ENCODE measurements at regions not wholly inside any gene's neighbourhood (a gene's known extent, or its start where the extent isn't known, plus 50 kb on each side); places are given as distances from the start of the nearest gene placed in this dataset.

DNA sequence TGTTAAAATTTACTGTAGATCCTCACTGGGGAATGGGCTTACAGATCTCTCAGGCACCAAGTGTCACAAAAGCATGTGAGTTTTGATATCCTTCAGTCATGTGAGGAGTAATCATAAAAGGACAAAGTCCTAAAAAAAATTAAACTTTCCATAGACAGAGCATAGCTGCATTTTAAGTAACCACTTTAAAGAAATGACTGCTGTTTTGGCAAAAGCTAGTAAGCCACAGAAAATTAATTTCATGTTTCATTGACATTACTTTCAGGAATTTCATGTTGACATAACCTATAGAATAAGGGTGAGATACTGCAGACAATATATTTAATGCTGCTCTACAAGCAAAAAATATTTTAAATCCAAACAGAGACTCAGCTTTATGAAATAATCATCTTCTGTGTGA is 156.3 kb downstream of the LYPLAL1 start:
- TF ChIP-seq, protein P1, sequence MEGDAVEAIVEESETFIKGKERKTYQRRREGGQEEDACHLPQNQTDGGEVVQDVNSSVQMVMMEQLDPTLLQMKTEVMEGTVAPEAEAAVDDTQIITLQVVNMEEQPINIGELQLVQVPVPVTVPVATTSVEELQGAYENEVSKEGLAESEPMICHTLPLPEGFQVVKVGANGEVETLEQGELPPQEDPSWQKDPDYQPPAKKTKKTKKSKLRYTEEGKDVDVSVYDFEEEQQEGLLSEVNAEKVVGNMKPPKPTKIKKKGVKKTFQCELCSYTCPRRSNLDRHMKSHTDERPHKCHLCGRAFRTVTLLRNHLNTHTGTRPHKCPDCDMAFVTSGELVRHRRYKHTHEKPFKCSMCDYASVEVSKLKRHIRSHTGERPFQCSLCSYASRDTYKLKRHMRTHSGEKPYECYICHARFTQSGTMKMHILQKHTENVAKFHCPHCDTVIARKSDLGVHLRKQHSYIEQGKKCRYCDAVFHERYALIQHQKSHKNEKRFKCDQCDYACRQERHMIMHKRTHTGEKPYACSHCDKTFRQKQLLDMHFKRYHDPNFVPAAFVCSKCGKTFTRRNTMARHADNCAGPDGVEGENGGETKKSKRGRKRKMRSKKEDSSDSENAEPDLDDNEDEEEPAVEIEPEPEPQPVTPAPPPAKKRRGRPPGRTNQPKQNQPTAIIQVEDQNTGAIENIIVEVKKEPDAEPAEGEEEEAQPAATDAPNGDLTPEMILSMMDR (IDR thresholded peaks at IDR 0.05), result no peak
- no peaks in the 10 kb centered on the region for H3K4me1 Mint-ChIP-seq
- DNase-seq (no peak), ATAC-seq (no peak)
- Histone ChIP-seq H3K36me3 (ENCODE audit: control insufficient read depth, insufficient read depth, low read length) (no peaks in the 10 kb centered on the region), H3K9me3 (ENCODE audit: control insufficient read depth, insufficient read depth, low read length) (peaks cover 3% of the 10 kb centered on the region), H3K27ac (ENCODE audit: low read length) (no peak overlapping the region), H3K4me3 (ENCODE audit: low read length) (no peak overlapping the region), H3K4me1 (ENCODE audit: control insufficient read depth, insufficient read depth, low read length) (no peaks in the 10 kb centered on the region), H3K27me3 (ENCODE audit: control insufficient read depth, insufficient read depth, low read length) (no peaks in the 10 kb centered on the region)
- H3K9me3 Mint-ChIP-seq, result peaks cover 7 to 15% of the 10 kb centered on the region in 2 donors
- no peaks in the 10 kb centered on the region for H3K36me3 Mint-ChIP-seq
- no peak overlapping the region for H3K27ac Mint-ChIP-seq
- intact Hi-C loops (cut with micrococcal nuclease), result no loop called here
- no peak overlapping the region for H3K4me3 Mint-ChIP-seq
- H3K27me3 Mint-ChIP-seq (ENCODE audit: low read depth in 2 of 2), result no peaks in the 10 kb centered on the region

DNA sequence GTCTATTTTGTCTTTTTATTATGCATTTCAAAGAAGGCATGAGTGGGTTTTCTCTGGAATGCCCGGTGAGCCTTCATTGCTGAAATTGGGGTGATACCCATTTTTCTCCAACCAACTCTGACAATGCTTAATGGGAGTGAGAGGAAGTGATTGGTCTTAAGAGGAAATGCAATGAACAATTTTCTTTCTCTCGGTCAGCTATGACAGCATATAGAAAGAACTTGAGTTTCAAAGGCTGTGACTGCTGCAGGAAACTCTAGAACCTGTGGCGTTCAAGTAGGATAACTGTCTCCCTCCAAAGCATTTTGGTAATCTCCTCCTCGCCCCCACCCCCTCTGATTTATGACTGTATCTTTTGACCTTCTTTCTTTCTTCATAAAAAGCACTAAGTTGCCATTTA is 155.9 kb downstream of the LYPLAL1 start:
- no peaks in the 10 kb centered on the region for H3K27me3 Mint-ChIP-seq (ENCODE audit: low read depth in 2 of 2)
- no peaks in the 10 kb centered on the region for H3K4me1 Mint-ChIP-seq
- DNase-seq (no peak), ATAC-seq (no peak)
- WGBS (ENCODE audit: insufficient coverage), result 34% methylated on average over 3 of the region's 4 CpGs
- peaks cover 7 to 15% of the 10 kb centered on the region in 2 donors for H3K9me3 Mint-ChIP-seq
- no peaks in the 10 kb centered on the region for H3K4me1 ChIP-seq (ENCODE audit: control insufficient read depth, insufficient read depth, low read length)
- no peak overlapping the region for H3K27ac ChIP-seq (ENCODE audit: low read length)
- no peaks in the 10 kb centered on the region for H3K27me3 ChIP-seq (ENCODE audit: control insufficient read depth, insufficient read depth, low read length)
- H3K36me3 ChIP-seq (ENCODE audit: control insufficient read depth, insufficient read depth, low read length), result no peaks in the 10 kb centered on the region
- no peak overlapping the region for H3K27ac Mint-ChIP-seq
- no peak overlapping the region for H3K4me3 ChIP-seq (ENCODE audit: low read length)
- no peaks in the 10 kb centered on the region for H3K36me3 Mint-ChIP-seq
- TF ChIP-seq, protein P1 (IDR thresholded peaks at IDR 0.05), result no peak
- no peak overlapping the region for H3K4me3 Mint-ChIP-seq
- peaks cover 3% of the 10 kb centered on the region for H3K9me3 ChIP-seq (ENCODE audit: control insufficient read depth, insufficient read depth, low read length)
- intact Hi-C loops (cut with micrococcal nuclease), result no loop called here

DNA sequence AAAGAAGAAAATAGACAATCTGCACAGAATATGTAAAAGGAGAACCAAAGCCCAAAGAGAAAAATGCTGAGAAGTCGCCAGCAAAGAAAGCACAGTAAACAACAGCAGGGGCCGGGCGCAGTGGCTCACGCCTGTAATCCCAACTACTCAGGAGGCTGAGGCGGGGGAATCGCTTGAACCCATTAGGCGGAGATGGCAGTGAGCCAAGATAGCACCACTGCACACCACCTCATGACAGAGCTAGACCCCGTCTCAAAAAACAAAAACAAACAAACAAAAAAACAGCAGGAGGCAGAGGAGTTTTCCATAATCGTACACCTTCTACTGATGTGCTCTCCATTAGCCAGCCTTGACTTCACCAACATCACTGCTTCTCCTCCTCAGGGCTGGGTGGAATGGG is 153.2 kb downstream of the LYPLAL1 start:
- Mint-ChIP-seq H3K27ac (no peak overlapping the region), H3K4me3 (no peak overlapping the region), H3K4me1 (no peaks in the 10 kb centered on the region), H3K36me3 (no peaks in the 10 kb centered on the region), H3K27me3 (ENCODE audit: low read depth in 2 of 2) (no peaks in the 10 kb centered on the region), H3K9me3 (peaks cover 1 to 13% of the 10 kb centered on the region in 2 donors)
- Histone ChIP-seq H3K4me3 (ENCODE audit: low read length) (no peak overlapping the region), H3K27me3 (ENCODE audit: control insufficient read depth, insufficient read depth, low read length) (no peaks in the 10 kb centered on the region), H3K27ac (ENCODE audit: low read length) (no peak overlapping the region), H3K4me1 (ENCODE audit: control insufficient read depth, insufficient read depth, low read length) (no peaks in the 10 kb centered on the region), H3K9me3 (ENCODE audit: control insufficient read depth, insufficient read depth, low read length) (peaks cover 3% of the 10 kb centered on the region), H3K36me3 (ENCODE audit: control insufficient read depth, insufficient read depth, low read length) (no peaks in the 10 kb centered on the region)
- TF ChIP-seq, protein P1 (IDR thresholded peaks at IDR 0.05), result no peak
- intact Hi-C loops (cut with micrococcal nuclease), result no loop called here
- ATAC-seq, result no peak
- WGBS (ENCODE audit: insufficient coverage), result 93% methylated on average over 8 of the region's 9 CpGs
- DNase-seq, result no peak

DNA sequence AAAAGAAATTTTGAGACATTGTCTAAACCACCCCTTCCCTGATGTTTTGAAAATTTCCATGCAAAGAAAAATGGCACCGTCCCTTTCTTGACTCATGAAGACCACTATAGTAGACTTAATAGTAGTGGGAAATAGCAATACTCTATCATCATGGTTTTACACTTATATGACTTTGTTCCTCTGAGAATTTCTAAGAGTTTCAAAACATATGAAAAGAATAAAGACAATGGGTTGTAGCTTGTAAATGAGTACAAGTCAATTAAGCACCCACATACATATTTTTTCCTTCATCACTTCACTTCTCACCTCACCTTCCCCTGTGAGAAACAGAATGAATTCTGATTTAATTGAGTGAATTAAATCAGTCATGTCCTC is 151.7 kb downstream of the LYPLAL1 start:
- no peaks in the 10 kb centered on the region for H3K27me3 Mint-ChIP-seq (ENCODE audit: low read depth in 2 of 2)
- no peaks in the 10 kb centered on the region for H3K4me1 ChIP-seq (ENCODE audit: control insufficient read depth, insufficient read depth, low read length)
- H3K4me3 ChIP-seq (ENCODE audit: low read length), result no peak overlapping the region
- no peak overlapping the region for H3K4me3 Mint-ChIP-seq
- peaks cover 2 to 7% of the 10 kb centered on the region in 2 donors for H3K9me3 Mint-ChIP-seq
- no peaks in the 10 kb centered on the region for H3K36me3 ChIP-seq (ENCODE audit: control insufficient read depth, insufficient read depth, low read length)
- ATAC-seq (no peak), DNase-seq (no peak)
- H3K27me3 ChIP-seq (ENCODE audit: control insufficient read depth, insufficient read depth, low read length), result no peaks in the 10 kb centered on the region
- H3K9me3 ChIP-seq (ENCODE audit: control insufficient read depth, insufficient read depth, low read length), result peaks cover 3% of the 10 kb centered on the region
- no CpG with 5 or more reads among the region's 1 CpG for WGBS (ENCODE audit: insufficient coverage)
- no peak overlapping the region for H3K27ac Mint-ChIP-seq
- no peaks in the 10 kb centered on the region for H3K36me3 Mint-ChIP-seq
- TF ChIP-seq, protein P1 (IDR thresholded peaks at IDR 0.05), result no peak
- H3K4me1 Mint-ChIP-seq, result no peaks in the 10 kb centered on the region
- intact Hi-C loops (cut with micrococcal nuclease), result no loop called here
- H3K27ac ChIP-seq (ENCODE audit: low read length), result no peak overlapping the region

Measured in natural killer cell (primary cell).